Heart right ventricle (tissue), 16 donors: ENCODE measurements at regions not wholly inside any gene's neighbourhood (a gene's known extent, or its start where the extent isn't known, plus 50 kb on each side); places are given as distances from the start of the nearest gene placed in this dataset.

Experiments
- ATAC-seq, 8 donors: fragments of 200-7000 bp; cut with Tn5 transposase; one replicate each; pipeline ENCODE4 v1.9.1; 2020; ENCODE audit warnings: mild to moderate bottlenecking in 8 of 8, moderate library complexity in 8 of 8, moderate number of reproducible peaks in 1 of 8
- DNase-seq, 2 donors: peaks; one replicate each; pipeline ENCODE4 v3.0.0-alpha.2; 2020
- H3K27ac ChIP-seq, 10 donors: fragments of 200-600 bp; sonication (generic) in 2 of 10; one replicate each; pipeline versions ENCODE4 v1.5.0 to v1.8.0; 2020 to 2022; ENCODE audit warnings: mild to moderate bottlenecking in 3 of 10
- H3K27me3 ChIP-seq, 7 donors: fragments of 200-600 bp; one replicate each; pipeline ENCODE4 v1.8.0; 2021 to 2022; ENCODE audit warnings: mild to moderate bottlenecking in 2 of 7
- H3K36me3 ChIP-seq, 9 donors: fragments of 200-600 bp; sonication (generic) in 1 of 9; one replicate each; pipeline versions ENCODE4 v1.5.0 to v1.8.0; 2020 to 2022; ENCODE audit warnings: mild to moderate bottlenecking in 2 of 9
- H3K4me1 ChIP-seq, 9 donors: fragments of 200-600 bp; sonication (generic) in 1 of 9; one replicate each; pipeline versions ENCODE4 v1.5.0 to v1.8.0; 2020 to 2022; ENCODE audit warnings: mild to moderate bottlenecking in 4 of 9
- H3K4me3 ChIP-seq, 10 donors: fragments of 200-600 bp; sonication (generic) in 2 of 10; one replicate each; pipeline versions ENCODE4 v1.5.0 to v1.8.0; 2020 to 2022; ENCODE audit warnings: mild to moderate bottlenecking in 7 of 10, moderate library complexity in 2 of 10
- H3K9me3 ChIP-seq, 11 donors: fragments of 200-600 bp in 10 of 11; sonication (generic) in 2 of 11; one replicate each; pipeline versions ENCODE4 v1.5.0 to v1.8.0; 2013 to 2022; ENCODE audit warnings: mild to moderate bottlenecking in 2 of 11, control low read depth in 1 of 11, moderate library complexity in 1 of 11
- WGBS, 2 donors: extraction: QIAGEN DNeasy Blood & Tissue Kit; methylation state at CpG; one replicate each; pipeline ENCODE4 v1.1.7; 2013; ENCODE audit warnings: inconsistent platforms in 1 of 2; 5-methylcytosine and 5-hydroxymethylcytosine counted together
- intact Hi-C, 10 donors: fragments of 100-400 bp; cut with DNase I; formaldehyde crosslinking; loops; one replicate each; pipeline versions ENCODE4 v1.11.1 to v1.14.2; 2022
- TF ChIP-seq, protein P1 (sequence below), 9 donors: fragments of 200-600 bp; sonication (generic) in 2 of 9; IDR thresholded peaks; one replicate each; pipeline versions ENCODE4 v1.5.0 to v1.8.0; 2021 to 2022; ENCODE audit warnings: antibody characterized with exemption in 9 of 9, mild to moderate bottlenecking in 5 of 9, moderate library complexity in 1 of 9
- donor health status: Arrhythmogenic right ventricular cardiomyopathy.
- donor health status: ischemic (EF 13 %, LVEDD 7.1; RV severe dilation, severe dysfunction).
- donor health status: healthy with polysubstance abuse.
- donor health status: DM: no; HTN: yes; CAD: no.
- donor health status: DM: no; HTN: no; CAD: no.
- donor health status: ischemic (EF 25% LVEDD 6.9; RV normal size, moderate dysfunction).
- donor health status: ischemic (EF 25% LVEDD 5.7; RV mildly dilated, moderate dysfunction).
- donor health status: healthy.
- donor health status: DM: yes; HTN: yes; CAD: no.
- donor health status: Ischemic cardiomyopathy.
- donor health status: ischemic (EF 35%, LVEDD 5.7; RV mildly dilated, moderate dysfunction).
- donor health status: nonischemic (EF 11% LVEDD 7.7; RV severe dilation, severe dysfunction).
- donor health status: DM: yes; HTN: yes; CAD: no.
- donor health status: PGD.
- donor health status: ischemic (EF 29% LVEDD 5.4; RV normal size, mild dysfunction).
- donor health status: nonischemic (EF 23%, LVEDD 6.1; RV moderate dilation, normal function).

DNA sequence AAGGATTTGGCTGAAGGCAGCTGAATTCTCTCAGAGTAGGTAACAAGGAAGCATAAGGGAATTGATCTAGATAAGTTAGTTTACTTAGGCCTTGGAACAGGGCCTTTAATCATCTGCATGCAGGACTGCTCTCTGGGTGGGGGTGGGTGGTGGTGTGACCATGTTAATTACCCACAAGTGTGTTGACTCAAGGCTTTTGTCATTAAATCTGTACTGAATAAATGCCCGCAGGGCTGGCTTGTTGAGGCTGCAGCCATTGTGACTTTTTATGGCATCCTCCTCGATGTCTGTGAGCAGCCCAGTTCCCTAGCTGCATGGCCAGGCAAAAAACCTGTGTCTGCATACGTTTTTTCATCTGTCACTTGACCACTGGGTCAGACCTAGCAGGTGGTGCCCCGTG, 63.5 kb upstream of the ASCC3 start:
- DNase-seq, result no peak
- Histone ChIP-seq H3K4me3 (no peak overlapping the region), H3K27ac (no peak overlapping the region), H3K36me3 (no peaks in the 10 kb centered on the region), H3K9me3 (peaks cover 0 to 37% (median 4%) of the 10 kb centered on the region in 11 donors), H3K4me1 (no peaks in the 10 kb centered on the region), H3K27me3 (no peaks in the 10 kb centered on the region)
- ATAC-seq, result no peak
- WGBS, 2 donors, result 70% methylated on average over 4 of the region's 4 CpGs
- TF ChIP-seq, protein P1, sequence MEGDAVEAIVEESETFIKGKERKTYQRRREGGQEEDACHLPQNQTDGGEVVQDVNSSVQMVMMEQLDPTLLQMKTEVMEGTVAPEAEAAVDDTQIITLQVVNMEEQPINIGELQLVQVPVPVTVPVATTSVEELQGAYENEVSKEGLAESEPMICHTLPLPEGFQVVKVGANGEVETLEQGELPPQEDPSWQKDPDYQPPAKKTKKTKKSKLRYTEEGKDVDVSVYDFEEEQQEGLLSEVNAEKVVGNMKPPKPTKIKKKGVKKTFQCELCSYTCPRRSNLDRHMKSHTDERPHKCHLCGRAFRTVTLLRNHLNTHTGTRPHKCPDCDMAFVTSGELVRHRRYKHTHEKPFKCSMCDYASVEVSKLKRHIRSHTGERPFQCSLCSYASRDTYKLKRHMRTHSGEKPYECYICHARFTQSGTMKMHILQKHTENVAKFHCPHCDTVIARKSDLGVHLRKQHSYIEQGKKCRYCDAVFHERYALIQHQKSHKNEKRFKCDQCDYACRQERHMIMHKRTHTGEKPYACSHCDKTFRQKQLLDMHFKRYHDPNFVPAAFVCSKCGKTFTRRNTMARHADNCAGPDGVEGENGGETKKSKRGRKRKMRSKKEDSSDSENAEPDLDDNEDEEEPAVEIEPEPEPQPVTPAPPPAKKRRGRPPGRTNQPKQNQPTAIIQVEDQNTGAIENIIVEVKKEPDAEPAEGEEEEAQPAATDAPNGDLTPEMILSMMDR (IDR thresholded peaks at IDR 0.05), result no peak
- intact Hi-C loops, result no loop called here

DNA sequence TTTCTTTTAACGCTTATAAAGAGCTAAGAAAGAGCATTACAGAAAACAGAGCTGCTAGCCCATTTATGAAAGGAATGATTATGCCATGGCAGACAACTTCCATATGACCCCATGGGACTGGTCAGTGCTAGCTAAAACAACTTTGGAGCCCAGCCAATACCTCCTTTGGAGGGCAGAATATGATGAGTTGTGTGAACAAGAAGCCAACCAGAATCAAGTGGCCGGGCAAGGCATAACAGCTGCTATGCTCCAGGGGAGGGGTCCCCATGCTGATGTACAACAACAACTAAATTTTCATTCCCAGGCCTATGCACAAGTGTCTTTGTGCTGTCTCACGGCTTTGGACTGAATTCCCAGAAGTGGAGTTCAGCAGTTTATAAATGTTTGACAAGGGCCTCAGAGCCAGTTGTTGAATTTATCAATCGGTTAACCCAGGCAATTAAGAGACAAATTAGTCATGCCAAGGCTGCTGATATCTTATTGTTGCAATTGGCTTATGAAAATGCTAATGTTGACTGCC, 65.0 kb upstream of the ASCC3 start:
- TF ChIP-seq, protein P1 (IDR thresholded peaks at IDR 0.05), result no peak
- no peaks in the 10 kb centered on the region for H3K4me1 ChIP-seq
- intact Hi-C loops, result no loop called here
- H3K9me3 ChIP-seq, result peaks cover 0 to 25% (median 4%) of the 10 kb centered on the region in 11 donors
- H3K4me3 ChIP-seq, result no peak overlapping the region
- WGBS, 2 donors, result 82 to 85% methylated on average over 4 of the region's 4 CpGs
- H3K27me3 ChIP-seq, result no peaks in the 10 kb centered on the region
- ATAC-seq, result no peak
- H3K27ac ChIP-seq, result no peak overlapping the region
- no peaks in the 10 kb centered on the region for H3K36me3 ChIP-seq
- no peak for DNase-seq

DNA sequence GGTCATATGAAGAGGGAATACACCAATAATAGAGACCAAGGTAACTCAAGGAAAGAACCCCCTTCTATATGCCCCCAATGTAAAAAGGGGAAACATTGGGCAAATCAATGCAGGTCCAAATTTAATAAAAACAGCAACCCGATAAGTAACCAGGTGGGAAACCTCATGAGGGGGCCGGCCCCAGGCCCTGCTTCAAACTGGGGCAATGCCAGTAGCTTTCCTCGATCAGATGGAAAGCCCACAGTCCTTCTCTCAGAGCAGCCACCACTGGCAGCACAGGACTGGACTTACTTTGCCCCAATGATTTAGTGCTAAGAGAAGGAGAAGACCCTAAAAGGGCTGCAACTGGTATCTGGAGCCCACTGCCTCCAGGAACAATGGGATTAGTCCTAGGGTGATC, 65.6 kb upstream of the ASCC3 start:
- H3K4me3 ChIP-seq, result no peak overlapping the region
- intact Hi-C loops, result no loop called here
- H3K36me3 ChIP-seq, result no peaks in the 10 kb centered on the region
- no peak for ATAC-seq
- TF ChIP-seq, protein P1 (IDR thresholded peaks at IDR 0.05), result no peak
- H3K27me3 ChIP-seq, result no peaks in the 10 kb centered on the region
- H3K9me3 ChIP-seq, result peaks cover 0 to 24% (median 4%) of the 10 kb centered on the region in 11 donors
- no peaks in the 10 kb centered on the region for H3K4me1 ChIP-seq
- WGBS, 2 donors, result 82 to 90% methylated on average over 3 of the region's 3 CpGs
- no peak overlapping the region for H3K27ac ChIP-seq
- DNase-seq, result no peak

DNA sequence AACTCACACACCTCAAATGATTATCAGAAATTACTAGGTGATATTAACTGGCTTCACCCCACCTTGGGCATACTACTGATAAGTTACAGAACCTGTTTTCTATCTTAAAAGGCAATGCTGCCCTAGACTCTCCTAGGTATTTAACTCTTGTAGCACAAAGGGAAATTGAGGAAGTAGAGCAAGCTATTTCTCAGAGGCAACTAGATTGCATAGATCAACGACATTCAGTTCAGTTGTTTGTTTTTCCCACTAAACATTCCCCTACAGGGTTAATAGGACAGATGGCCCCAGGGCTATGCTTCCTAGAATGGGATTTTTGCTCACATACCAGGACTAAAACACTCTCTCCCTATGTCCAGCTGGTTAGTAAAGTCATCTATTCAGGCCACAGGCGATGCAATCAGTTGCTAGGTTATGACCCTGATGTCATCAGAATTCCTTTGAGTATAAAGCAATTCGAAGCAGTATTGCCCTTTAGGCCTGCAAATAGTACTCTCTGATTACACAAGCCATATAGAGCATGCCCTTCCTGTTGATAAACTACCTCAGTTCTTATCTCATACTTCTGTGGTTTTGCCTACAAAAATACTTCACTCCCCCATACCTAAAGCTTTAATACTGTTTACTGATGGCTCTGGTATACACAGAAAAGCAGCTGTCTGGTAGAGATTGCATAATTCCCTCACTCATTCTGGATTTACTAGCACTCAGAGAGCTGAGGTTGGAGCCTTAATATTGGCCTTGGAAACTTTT, 67.4 kb upstream of the ASCC3 start:
- DNase-seq, result no peak
- H3K9me3 ChIP-seq, result peaks cover 0 to 24% (median 4%) of the 10 kb centered on the region in 11 donors
- intact Hi-C loops, result no loop called here
- no peaks in the 10 kb centered on the region for H3K27me3 ChIP-seq
- H3K27ac ChIP-seq, result no peak overlapping the region
- H3K36me3 ChIP-seq, result no peaks in the 10 kb centered on the region
- ATAC-seq, result no peak
- 40 to 44% methylated on average over 3 of the region's 3 CpGs for WGBS, 2 donors
- TF ChIP-seq, protein P1 (IDR thresholded peaks at IDR 0.05), result no peak
- H3K4me1 ChIP-seq, result no peaks in the 10 kb centered on the region
- H3K4me3 ChIP-seq, result no peak overlapping the region
